Hematopoietic multipotent progenitor cell treated with erythropoietin and hydrocortisone succinate and interleukin-3 and kit ligand, for 6 days (in vitro differentiated cells): ENCODE measurements at regions not wholly inside any gene's neighbourhood (a gene's known extent, or its start where the extent isn't known, plus 50 kb on each side); places are given as distances from the start of the nearest gene placed in this dataset.
A peak's percentile ranks its signal among the peaks of the same experiment; 100 is the strongest.

ENCODE experiments used
- DNase-seq: peaks from one replicate; pipeline ENCODE4 v3.0.0-alpha.2; 2015

DNA sequence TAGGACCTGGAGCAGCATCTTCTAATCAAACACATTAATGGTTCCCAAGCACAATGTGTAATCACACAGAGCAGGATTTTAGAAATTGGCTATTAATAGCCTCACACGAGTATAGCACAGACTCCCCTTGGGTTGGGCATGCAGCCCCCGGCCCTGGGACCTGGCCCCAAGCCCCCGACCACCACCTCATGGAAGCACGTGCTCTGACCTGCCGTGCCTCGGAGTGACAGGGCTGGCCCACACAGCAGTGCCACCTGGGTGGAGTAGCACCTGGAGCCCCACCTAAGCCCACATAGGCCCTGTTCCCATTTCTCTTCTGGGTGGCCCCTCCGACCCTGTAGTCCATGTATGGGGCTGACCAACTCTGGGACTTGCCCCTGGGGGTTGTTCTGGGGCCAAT, 171.8 kb downstream of the TTLL2 start:
- DNase-seq, result no peak

DNA sequence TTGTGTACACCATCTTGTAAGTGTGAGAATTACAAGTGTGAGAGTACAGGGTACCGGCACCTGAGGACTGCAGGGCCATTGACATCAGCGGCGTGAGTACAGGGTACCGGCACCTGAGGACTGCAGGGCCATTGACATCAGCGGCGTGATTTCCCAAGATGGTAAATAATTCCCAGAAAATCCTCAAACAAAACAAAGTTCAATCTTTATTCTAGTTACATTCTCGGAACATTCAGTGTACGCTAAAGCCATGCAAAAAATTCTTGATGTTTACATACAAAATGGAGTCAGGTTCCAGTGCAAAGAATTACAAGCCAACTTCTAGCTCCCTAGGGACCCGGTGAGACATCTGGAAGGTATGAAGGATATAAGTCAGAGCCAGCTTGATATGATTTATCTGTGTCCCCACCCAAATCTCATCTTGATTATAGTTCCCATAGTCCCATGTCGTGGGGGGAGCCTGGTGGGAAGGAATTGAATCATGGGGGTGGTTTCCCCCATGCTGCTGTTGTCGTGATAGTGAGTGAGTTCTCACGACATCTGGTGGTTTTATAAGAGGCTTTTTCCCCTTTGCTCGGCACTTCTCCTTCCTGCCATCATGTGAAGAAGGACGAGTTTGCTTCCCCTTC, 172.7 kb downstream of the TTLL2 start:
- no peak for DNase-seq

DNA sequence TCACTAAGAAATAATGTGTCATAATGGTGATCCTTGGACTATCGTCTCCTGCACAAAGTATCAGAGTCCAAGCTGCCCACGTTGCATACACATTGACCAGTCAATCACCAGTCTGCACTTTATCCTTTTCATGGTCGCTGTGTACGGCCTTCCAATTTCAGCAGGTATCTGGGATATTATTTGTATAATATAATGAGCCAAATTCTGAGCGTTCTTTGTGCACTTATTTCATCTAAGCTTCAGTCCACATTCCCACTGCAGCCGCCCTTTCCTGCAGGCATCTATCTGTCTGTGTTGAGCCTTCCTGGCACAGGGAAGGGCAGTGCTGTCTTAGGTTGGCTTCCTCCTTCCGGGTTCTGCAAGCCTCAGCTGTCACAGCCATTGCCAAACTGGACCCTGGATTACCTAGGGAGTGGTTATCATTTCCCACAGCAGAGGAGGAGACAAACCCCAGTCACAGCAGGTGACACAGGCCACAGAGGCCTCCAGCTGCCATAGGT, 174.3 kb downstream of the TTLL2 start:
- no peak for DNase-seq

DNA sequence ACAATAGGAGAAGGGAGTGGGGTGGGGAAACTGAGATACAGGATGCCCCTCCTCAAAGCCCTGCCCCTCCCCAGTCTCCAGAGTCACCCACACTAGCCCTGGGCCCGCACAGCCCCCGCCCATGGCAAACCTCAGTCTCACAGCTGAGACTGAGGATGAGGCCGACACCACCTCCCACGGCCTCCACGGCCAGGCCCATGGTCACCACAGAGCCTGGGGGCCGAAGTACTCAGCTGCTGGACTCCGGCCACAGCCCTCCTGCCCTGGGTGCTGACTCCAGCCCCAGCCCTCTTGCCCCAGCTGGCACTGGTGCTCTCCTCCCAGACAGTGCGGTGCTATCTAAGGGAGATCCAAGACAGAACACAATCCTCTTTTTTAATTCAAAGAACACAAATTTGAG, 176.1 kb downstream of the TTLL2 start:
- DNase-seq, result no peak

DNA sequence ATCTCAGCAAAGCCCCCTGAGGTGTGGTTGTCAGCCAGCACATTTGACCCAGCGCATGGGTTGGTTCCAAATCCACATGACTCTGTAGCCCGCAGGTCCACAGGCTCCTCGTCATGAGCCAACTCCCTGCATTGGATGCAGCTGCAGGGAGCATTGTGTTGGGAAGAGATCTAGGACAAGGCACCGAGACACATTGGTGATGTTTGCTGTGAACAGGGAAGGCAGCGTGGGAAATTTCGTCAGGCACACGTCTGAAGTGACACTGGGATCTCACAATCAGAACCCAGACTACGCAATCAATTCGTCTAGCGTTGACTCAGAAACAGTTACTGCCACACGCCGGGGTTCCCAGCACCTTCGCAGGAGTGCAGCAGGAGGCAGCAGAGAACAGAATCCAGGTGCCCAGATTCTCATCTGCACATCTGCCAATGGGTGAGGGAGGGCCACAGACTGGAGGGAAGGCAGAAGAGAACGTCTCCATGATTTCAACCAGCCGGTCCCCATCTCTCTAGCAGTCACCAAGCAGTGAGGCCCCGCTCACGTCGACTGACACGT, 177.0 kb downstream of the TTLL2 start:
- DNase-seq, result no peak

DNA sequence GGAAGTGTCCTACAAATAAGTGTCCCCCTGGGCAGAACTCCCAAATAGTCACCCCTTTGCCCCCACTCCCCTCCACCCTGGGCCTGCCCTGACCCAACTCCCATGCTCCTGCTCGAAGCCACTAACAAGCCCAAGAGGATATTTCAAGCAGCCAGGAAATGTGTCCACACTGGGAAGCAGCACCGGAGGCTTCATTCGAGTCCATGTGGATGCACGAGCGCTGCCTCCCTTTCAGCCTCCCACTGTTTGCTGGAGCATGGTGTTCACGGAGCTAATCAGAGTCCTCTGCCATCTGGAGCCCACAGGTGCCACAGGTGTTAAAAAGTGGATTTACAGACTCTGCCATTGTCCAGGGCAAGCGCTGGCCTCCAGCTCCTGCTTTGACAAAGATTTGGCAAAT, 177.6 kb downstream of the TTLL2 start:
- DNase-seq, result no peak

DNA sequence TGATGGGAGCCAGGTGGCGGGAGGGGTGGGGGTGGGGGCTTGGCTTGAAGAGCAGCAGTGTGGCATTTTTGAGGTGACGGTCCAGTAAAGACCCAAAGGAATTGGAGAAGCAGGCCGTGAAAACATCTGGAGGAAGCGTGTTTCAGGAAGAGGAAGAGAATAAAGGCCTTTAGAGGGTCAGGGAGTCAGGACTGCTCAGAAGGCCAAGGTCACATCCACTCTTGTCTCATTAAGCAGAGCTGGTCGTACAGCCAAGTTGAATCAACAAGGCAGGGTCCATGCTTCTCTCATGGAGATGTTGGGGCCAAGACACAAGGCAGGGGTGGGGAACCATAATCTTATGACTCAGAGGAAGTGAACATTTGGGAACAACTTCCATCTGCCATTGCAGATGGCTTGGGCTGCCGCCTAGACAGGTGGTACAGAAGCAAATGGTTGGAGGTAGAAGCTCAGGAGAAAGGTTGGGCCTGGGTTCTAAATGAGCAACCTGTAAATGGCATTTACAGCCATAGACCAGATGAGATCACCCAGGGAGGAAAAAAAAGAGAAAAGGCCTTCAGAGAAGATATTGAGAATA, 179.6 kb downstream of the TTLL2 start:
- DNase-seq, result no peak

DNA sequence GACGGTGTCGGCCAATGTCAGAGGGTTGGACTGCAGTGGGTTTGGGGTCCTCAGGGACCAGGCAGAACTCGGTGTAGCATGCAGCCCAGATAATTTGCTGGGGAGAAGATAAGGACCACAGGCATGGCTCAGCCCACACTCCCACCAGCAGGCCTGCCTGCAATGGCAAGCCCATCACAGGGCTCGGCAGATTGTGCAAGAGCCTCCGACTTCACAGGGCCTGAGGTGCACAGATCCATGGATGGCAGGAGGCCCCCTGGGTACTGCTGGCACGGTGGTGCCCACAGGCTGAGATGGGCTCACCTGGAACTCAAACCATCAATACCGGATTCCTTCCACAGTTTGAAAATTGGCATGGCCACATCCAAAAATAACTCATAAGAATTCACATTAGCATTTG, 180.3 kb downstream of the TTLL2 start:
- DNase-seq, result no peak

DNA sequence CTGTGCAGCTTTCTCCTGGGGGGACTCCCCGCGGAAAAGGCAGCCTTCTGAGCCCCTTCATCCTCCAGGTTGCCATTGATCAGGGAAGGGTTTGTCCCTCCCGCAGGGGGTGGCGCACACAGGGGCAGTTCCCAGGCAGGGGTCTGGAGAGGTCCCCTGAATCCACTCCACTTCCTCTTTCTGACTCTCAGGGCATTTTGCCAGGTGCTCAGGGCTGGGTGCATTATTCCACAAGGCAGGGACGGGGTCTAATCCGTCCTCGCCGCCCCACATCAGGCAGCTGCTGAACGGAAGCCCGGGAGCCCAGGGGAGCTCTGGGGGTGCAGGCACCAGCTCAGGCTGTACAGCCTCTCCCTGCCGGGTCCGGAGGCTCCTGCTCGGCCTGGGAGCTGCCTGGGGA, 180.9 kb downstream of the TTLL2 start:
- no peak for DNase-seq

DNA sequence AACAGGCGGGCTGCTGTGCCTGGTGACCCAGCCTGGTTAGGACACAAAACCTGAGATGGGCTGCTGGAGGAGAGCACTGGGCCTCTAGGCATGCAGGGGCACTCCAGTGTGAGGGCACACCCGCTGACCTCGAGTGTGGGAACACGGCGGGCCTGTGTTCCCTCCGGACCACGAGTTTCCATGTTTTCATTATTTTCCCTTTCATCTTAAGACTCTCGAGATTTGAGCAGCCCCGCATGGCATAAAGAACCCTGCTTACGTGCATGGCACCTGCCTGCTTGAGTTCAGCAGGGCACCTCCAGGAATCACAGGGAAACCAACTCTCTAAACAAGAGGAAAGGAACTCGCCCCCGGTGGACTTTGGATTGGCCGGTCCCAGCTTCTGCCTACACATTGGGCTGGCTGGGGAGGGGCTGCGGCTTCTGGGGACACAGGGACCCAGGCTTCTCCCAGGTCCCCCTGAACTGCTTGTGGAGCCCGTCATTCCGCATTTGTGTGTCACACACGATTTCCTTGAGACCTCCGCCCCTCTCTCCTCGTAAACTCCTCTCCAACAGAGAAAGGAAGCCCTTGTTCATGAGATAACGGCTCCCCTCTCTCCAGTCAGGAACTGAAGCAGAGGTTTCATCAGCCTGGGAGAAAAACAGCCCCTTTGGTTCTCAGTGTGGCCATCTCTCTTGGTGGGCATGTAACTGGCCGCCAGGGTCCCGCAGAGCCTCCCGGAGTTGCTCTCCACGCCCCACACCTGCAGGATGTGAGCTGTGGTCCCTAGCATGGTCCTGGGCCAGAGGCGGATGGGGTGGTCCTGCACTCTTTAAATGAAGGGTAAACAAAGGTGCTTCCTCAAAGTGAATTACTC, 181.8 kb downstream of the TTLL2 start:
- DNase-seq, result no peak

DNA sequence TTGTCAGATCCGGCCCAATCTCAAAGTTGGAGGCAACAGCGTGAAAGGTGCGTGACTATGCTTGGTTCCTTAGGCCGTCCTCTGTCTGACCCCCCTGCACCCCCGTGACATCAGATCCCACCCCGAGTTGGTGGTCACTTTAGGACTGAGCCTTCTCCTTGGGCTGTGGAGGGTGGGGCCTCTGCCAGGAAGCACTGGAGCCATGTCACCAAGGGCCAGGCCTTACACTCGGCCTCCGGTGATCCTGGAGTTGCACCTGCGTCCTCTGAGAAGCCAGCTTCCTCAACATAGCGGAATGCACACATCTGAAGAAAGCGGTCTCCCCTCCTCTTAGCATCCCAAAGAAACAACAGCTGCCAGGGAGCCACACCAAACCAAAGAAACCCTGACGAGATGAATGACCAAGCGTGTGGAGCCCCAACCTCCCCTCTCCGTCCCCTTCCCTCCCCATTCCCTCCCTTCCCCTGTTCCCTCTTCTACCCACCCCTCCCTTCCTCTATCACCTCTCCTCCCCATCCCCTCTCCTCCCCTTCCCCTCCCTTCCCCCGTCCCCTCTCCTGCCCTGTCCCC, 182.6 kb downstream of the TTLL2 start:
- DNase-seq, result no peak

DNA sequence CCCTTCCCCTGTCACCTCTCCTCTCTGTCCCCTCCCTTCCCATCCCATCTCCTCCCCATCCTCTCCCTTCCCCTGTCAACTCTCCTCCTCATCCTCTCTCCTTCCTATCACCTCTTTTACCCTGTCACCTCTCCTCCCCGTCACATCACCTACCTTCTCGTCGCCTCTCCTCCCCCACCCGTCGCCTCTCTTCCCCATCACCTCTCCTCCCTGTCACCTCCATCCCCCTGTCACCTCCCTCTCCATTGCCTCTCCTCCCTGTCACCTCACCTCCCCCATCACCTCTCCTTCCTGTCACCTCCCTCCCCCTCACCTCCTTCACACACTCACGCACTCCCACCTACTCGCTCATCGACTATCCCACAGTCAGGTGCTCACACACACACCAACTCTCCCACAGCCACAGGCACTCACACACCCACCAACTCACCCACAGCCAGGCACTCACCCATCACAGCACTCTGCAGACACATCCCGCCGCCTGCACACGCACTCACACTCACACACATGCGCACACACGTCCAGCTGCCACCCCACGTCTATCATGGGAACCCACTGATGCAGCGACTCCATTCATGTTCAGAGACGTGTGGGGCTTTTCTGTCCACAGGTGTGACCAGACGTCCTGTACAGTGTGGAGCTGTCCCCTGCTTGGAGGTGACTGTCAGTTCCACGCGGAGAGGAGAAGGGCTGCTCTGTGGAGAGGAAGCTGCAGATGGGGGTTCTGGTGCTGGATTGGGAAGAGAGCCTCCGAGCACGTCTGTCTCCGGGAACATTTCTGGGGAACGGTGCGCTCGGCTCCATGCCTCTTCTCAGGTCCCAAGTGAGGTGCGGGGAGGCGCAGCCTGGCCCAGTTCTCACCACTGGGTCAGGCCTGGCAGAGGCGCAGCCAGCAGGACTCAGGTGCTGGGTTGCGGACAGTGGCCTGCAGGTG, 184.3 kb downstream of the TTLL2 start:
- no peak for DNase-seq

DNA sequence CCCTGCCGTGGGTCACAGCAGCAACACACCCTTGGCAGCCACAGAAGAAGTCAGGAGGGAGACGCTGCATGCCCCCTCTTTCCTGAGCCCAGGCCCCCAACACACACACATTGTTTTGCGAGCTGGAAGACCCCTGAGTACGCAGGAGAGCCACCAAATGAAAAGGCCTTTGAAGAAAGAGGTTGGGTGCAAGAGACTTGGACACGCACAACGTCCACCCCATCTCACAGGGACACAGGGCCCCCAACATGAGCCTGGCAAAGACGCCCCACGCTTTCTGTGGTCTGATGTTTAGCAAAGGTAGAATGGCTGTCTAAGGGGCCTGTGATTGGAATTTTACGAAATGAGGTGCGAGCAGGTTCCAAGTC, 185.0 kb downstream of the TTLL2 start:
- no peak for DNase-seq

DNA sequence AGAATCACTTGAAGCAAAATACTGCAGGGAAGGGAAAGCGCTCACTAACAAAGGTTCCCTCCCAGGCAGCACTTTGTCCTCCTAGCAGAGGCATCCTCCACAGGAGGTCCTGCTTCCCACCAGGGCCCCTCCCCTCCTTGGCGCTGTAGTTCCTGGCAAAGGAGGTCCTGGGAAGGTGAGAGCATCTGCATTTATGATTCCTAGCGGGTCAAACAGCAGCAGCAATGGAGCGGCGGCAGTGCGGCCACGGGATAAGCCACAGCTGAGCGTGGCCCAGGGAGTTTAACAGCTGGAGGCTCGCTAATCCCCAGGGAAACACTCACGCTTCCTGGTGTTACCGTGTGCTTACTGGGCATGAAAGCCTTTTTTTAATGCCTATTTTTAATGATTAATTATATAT, 185.8 kb downstream of the TTLL2 start:
- no peak for DNase-seq

DNA sequence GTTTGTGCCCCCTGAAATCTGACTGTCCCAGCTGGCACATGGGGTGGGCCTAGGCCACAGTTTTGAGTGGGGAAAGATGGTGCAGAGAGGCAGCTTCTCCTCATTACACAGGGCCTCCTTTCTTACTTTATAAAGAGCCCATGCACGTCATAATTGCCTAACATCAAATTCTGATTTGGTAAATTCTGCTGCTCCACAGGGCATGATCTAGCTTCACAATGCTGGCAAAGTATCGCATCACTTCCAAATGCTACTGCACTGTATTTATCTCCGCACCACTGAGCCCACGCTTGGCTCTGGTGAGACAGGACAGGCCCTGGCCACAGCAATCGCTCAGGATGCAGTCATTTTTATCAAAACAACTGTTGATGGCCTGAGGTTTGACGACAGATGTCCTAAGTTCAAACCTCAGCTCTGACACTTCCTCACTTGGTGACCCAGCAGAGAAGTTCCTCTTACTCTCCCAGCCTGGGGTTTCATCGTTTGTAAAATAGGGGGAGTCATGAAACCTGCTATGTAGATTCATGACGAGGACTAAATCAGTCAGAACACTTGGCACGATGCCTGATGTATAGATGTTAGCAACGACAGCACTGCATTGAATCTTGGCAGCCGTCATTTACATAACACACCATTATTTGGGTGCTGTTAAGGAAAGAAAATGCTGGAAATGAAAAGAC, 187.9 kb downstream of the TTLL2 start:
- peak; percentile 13 for DNase-seq

DNA sequence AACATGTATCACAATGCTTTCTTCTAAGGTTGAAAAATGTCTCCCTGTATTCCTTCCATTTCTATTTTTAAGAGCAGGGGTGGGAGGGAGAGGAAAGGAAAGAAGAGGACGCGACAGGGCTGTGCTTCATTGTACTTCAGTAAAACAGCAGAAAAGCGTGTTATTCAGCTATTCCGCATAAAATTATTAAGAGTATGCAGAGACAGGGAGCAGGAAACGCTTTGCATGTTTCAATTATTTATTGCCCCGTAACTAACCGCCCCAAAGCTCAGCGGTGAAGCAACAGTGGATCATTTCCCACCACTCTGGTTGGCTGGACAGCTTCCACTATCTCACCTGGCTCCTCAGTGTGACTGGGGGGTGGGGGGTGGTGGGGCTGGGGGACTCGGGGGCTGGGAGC, 188.9 kb downstream of the TTLL2 start:
- DNase-seq, result no peak

DNA sequence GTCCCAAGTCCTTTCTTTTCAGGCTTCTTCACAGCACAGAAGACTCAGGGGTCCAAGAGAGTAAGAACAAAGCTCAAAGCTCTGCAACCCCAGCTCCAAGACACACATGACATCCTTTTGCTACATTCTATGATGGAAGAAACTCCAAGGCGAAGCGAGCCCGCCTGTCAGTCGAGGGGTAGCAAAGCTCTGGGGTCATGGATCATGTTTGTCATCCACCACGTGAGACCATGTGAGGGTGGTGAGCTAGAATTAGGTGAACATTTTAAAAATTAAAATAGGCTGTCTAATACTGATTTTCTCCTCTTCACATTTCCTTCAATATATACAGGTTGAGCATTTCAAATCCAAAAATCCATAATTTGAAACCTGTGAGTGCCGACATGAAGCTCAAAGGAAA, 189.6 kb downstream of the TTLL2 start:
- DNase-seq, result no peak

DNA sequence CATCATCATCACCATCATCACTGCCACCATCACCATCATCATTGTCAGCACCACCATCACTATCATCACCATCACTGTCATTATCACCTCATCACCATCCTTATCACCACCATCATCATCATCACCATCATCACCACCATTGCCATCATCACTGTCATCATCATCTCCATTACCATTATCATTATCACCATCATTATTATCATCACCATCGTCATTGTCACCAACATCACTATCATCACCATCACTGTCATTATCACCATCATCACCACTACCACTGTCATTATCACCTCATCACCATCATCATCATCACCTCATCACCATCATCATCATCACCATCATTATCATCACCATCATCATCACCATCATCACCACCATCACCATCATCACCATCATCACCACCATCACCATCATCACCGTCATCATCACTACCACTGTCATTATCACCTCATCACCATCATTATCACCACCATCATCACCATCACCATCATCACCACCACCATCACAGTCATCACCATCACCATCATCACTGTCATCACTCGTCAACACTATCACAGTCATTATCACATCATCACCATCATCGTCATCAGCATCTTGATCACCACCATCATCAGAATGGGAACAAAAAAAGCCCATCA, 191.1 kb downstream of the TTLL2 start:
- no peak for DNase-seq

DNA sequence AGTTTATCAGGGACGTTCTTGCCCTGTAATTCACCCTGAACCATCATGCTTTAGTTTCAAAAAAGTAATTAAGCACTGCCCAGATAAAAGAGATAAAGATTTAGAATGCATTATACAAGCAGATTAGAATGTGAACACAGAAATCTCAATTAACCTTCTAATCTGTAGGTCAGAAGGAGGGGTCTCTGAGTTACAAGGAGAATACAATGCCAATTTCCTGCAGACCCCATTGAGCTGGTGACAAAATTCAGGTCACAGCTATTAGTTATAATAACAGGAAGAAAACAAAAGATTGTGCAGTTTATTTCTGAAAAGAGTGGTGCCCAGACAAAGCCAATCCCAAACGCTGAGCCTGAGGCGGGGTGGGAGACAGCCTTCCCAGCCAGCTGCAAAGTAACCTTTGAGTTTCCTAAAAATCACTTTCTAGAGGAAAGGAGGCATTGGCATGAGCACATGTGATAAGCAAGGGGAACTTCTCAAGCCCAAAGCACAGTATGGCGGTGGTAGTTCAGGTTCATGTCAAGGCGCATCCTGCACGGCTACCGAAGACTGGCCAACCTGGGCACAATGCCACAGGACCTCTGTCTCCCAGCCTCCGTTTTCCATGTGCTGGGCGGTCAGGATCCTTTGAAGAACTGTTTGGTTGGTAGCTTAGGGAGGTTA, 192.5 kb downstream of the TTLL2 start:
- no peak for DNase-seq

DNA sequence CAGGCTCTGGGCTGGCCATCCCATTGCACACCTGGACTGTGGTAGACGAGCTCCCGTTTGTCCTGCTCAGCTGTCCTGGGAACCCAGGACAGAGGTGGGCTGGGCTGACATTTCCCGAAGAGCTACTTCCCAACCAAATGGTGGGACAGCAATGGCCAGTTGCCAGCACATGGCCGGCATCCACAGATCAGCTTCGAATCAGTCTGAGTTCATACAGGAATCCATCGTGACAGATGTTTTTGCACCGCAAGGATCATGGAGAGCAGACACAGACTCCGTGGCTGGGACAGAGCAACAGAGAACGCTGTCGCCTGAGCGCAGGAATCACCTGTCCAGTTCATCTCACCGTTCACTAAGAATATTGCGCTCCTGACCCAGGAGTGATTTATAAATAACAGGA, 198.5 kb downstream of the TTLL2 start:
- DNase-seq, result no peak
